SW480 (cell line): ENCODE measurements at regions not wholly inside any gene's neighbourhood (a gene's known extent, or its start where the extent isn't known, plus 50 kb on each side); places are given as distances from the start of the nearest gene placed in this dataset.

Experiments
- DNase-seq: peaks from one replicate; pipeline ENCODE4 v3.0.0-alpha.2; 2016; ENCODE audit warnings: low spot score

GRCh38 chr3:3629911-3630310 lies 169.3 kb upstream of the LRRN1 start:
- no peak for DNase-seq

DNA sequence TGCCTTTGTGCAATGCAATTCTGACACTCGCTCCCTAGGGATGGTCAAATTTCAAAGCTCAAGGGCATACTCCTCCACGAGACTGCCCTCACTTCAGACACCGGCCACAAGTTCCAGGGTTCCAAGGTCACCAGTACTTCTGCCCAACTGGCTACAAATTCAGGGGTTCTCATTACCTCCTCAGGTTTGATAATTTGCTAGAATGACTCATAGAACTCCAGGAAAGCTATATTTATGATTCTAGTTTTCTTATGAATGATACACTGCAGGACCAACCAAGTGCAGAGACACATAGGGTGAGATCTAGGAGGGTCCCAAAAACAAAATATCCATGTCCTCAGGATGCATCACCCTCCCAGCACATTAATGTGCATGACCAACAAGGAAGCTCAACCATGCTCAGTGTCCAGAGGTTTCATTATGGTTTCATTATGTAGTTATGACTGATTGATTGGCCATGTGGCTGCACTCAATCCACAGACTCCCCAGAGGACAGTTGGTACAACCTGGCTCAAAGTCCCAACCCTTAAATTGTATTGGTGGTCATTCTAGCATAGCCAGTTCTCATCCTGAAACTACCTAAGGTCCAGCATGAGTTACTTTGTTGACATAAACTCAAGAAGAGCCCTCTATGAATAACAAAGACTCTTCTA lies 170.4 kb upstream of the LRRN1 start:
- DNase-seq, result no peak

DNA sequence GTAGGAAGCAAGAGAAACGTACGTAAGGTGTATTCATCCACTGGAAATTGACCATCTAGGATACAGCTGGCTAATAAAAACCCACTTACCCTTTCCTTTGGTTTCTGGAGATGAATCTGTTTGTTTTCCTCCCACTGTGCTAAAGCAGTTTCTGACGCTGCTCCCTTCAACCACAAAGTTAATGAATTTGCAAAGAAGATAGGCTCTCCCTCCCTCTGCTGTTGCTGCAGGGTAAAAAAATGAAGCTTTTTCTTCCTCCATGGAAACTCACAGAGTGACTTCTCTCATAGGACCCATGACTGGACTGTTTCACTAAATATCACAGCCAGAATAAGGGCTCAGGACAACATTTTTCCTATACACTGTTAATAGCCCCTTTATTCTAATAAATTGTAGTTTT lies 172.1 kb upstream of the LRRN1 start:
- no peak for DNase-seq

GRCh38 chr3:3625544-3626271 lies 173.5 kb upstream of the LRRN1 start:
- peak; percentile 1 for DNase-seq

- no peak for DNase-seq
Observed at GRCh38 chr3:3619815-3620214, 179.4 kb upstream of the LRRN1 start.

DNA sequence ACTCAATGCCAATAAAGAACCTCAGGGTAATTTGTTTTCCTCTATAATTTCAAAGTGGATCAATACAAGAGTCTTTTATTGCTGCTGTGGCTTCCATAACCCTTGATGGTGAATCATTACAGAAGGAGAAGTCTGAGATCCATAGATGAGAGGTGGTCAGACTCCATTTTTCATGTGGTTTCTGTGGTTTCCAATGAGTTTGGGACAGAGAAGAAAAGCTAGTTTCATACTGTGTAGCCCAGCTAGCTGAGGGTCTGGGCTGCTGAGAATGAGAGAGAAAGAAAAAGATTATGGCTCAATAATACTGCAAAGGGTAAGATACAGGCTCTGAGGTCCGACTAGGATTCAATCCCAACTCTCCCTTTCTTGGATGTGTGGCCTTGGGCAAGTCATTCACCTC lies 180.6 kb upstream of the LRRN1 start:
- DNase-seq, result no peak

- peak; percentile 2 for DNase-seq
Observed at GRCh38 chr3:3615533-3615932, 183.7 kb upstream of the LRRN1 start.

DNA sequence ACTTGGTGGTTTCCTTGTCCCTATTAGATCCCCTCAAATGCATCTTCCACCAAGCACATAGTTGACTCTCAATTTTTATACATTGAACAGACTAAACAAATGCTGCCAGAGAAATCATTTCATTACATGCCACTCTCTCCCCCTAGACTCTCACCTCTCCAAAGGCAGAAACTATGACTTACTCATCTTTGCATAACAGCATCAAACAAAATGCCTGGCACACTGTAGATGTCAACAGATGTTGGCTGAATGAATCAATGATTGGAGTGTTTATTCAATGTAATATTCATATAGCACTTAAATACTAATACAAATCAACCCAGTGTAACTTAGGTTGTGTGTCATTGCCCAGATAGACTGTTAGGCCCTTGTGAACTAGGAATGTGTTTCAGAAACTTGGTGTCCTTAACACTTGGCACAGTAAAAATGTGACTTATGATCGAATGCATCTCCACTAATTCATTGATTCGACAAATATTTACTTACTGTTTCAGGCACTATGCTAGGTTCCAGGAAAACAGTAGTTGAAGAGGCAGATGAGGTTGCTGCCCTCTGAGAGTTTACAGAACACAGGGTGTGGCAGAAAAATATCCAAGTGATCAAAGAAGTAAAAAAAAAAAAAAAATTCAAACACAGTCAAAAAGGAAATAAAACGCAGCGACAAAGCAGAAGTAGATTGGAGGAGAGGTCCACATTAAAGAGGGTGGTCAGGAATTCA lies 188.5 kb upstream of the LRRN1 start:
- DNase-seq, result no peak

DNA sequence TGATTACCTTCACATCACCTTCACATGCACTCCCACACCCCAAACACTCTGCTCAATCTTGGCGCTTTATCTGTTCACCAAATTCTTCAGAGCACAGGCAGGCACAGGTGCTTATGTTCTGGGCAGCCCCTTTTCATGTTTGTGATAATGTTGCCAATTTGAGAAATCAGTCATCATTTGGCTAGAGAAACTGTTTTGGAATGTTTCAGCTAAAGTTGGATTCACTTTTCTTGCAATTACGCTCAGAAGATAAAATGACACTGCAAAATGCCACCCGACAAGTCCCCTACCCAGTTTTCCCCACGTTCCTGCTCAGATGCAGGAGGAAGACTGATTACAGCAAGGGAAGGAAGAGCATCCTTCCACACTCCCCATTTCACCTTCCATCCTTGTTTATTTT lies 192.9 kb upstream of the LRRN1 start:
- no peak for DNase-seq

GRCh38 chr3:3605226-3605625 lies 194.0 kb upstream of the LRRN1 start:
- DNase-seq, result no peak

DNA sequence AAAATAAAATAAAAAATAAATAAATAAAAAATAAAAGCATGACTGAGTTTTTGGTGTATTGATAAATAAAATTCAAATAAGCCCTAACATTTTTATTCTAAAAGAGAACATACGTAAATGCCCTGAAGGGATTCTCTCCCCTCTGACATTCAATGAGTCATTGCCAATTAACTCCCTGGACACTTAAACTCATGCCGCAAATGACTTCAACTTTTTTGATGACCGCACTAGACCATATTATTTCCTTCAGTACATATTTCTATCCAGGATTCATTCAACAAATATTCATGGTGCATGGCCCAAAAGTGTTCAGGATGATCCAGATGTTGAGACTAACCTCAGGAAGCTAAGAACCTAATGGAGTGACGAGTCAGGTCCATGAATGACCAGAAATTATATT lies 195.9 kb upstream of the LRRN1 start:
- no peak for DNase-seq

DNA sequence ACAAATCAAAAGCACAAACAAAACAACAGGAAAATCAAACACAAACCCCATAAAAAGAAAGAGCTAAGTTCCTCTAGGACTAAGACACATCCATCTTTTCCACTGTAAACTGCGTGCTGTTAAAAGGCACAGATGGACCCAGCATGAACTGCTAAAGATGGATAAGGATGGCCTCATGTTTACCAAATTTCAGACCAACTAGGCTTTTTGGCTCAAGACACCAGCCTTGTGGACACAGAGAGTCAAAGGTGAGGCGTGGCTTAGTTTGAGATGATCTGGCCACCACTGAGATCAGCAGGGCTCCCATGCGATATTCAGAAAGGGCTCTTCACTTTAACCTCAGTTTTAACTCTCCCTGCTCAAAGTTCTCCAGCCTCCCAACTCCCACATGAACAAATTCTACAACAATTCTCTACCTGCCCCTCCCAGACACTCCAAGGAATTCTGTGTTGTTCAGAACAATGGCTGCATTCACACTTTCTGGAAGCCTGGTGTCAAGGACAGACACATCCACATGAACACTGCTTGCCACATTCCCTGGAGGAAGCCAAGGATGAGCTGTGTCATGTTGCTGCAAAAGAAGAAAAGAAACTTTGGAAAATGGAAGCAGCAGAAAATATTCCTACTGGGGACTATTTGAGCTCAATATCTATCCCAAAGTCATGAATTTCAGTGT lies 198.4 kb upstream of the LRRN1 start:
- DNase-seq, result no peak

- DNase-seq, result no peak
Observed at GRCh38 chr3:3599016-3599415, 200.2 kb upstream of the LRRN1 start.

DNA sequence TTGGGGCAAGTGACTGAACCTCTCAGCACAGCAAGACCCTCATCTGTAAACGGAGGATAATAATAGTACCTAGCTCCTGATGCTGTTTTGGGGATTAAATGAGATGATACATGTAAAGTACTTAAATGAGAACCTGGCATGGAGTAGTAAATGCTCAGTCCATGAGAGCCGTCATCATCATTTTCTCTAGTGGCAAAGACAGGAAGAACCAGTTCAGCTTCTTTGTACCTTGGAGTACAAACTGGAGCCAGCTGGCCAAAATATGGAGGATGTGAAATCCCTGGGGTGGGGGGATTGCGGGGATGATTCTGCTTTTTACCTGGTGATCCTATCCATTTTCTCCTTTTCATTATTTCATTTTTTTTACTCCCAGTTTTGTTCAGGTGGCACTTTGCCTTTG lies 204.2 kb upstream of the LRRN1 start:
- no peak for DNase-seq

DNA sequence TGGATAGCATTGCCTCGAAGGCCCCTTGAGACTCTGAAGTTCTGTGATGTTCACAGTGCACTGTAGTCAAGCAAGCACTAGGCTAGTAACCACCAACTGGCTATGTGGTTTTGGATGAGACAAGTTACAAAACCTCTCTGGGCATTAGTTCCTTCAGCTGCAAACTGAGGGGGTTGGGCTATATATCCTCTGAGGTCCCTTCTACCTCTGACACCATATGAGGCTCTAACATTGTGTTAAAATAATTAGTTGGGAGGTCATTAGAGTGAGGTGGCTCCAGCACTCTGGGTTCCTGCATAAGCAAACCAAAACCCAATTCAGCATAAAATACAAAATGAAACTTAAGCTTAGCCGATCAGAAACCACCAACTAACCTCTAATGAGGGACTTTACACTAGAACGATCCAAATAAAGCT lies 209.5 kb upstream of the LRRN1 start:
- no peak for DNase-seq

GRCh38 chr3:3587647-3587972 lies 211.6 kb upstream of the LRRN1 start:
- DNase-seq, result no peak

GRCh38 chr3:3586843-3587646 lies 212.2 kb upstream of the LRRN1 start:
- no peak for DNase-seq

GRCh38 chr3:3586336-3586735 lies 212.9 kb upstream of the LRRN1 start:
- DNase-seq, result no peak

- no peak for DNase-seq
Observed at GRCh38 chr3:3579658-3580057, 219.6 kb upstream of the LRRN1 start.

DNA sequence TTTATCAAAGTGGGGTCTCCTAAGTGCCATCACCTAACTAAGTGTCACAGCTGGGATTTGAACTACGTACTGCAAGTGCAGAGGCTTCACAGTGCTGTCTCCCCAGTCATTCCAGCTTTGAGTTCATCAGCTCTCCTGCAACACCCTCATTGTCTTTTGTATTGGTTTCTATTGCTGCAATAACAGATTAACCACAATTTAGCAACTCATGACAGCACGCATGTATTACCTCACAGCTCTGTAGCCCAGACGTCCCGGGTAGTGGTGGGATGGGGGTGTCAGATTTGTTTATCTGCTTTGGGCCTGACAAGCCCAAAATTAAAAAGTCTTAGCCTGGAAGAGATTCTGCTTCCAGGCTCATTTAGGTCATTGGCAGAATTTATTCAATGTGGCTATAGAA lies 220.5 kb upstream of the LRRN1 start:
- DNase-seq, result no peak

- no peak for DNase-seq
Observed at GRCh38 chr3:3577823-3578222, 221.4 kb upstream of the LRRN1 start.

DNA sequence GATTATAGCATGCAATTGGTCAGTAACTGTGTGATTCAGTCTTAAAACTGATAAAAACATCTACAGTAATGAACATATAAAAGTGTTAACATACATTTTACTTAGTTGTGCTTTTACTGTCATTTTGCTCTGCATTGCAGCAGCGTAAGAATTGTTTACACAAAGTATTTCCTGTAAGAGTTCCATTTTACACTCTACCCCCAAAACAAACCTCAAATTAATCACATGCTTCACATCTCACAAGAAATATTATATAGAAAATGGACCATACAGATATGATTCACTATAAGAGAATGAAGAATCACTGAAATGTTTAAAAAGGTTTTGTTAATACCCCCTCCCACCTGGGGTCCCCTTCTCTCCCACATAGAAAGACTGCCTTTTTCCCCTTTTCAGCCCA lies 225.9 kb upstream of the LRRN1 start:
- DNase-seq, result no peak
